GM13976 (cell line): ENCODE measurements at regions not wholly inside any gene's neighbourhood (a gene's known extent, or its start where the extent isn't known, plus 50 kb on each side); places are given as distances from the start of the nearest gene placed in this dataset.

Experiments
- DNase-seq: peaks from one replicate; pipeline ENCODE4 v3.0.0; 2012; ENCODE audit warnings: low spot score
- CTCF ChIP-seq: IDR thresholded peaks from 2 replicates; pipeline ENCODE4 v1.5.1; 2012; ENCODE audit warnings: borderline replicate concordance, mild to moderate bottlenecking; ENCODE audit not compliant: insufficient read depth; ENCODE audit errors: extremely low read depth, missing control alignments, control extremely low read depth
- in situ Hi-C: fragments of 300-500 bp; cut with MboI; formaldehyde crosslinking; loops from one replicate; pipeline ENCODE4 v1.12.0; 2022; ENCODE audit warnings: low sequenced_read_pairs, mixed read lengths, inconsistent platforms; ENCODE audit not compliant: unreplicated experiment

DNA sequence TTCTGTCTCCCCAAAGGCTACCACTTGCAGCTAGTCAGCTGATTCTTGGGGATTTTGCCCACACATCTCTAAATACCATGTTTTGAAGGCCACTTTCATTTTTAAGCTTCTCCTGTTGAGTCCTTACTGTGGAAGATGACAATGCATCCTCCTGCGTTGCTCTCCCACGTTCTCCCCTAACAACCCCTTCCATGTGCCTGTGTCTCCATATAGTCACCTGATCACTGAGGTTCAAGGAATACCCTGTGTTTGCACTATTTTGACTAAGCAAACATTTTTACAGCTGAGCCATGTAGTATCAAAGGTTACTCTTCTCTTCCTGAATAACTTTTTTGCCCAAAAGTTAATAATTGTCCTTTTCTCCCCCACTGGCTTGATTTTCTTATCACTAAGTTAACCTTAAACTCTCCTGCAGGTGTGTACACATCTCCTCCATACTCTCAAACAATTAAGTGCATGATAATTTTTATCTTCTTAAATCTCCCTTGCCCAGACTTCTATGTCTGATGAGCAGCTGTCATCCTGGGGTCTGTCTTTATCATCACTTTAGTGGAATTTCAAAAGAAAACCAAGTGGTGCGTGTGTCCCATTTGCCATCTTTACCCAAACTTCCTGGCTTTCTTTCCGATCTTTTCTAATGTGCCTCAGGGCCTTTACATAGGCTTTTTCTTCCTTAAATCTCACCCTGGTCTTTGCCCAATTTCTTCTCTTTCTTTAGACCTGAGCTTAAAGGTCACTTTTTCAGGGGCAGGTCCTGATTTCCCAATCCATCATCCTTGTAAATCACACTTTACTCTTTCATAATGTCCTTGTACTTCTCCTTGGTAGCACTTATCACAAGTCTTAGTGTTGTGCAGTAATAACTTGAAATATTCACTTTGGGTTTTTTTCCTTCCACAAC, 85.2 kb upstream of the SPATS2L start:
- no peak for TF ChIP-seq CTCF
- in situ Hi-C loops, result no loop called here
- no peak for DNase-seq

DNA sequence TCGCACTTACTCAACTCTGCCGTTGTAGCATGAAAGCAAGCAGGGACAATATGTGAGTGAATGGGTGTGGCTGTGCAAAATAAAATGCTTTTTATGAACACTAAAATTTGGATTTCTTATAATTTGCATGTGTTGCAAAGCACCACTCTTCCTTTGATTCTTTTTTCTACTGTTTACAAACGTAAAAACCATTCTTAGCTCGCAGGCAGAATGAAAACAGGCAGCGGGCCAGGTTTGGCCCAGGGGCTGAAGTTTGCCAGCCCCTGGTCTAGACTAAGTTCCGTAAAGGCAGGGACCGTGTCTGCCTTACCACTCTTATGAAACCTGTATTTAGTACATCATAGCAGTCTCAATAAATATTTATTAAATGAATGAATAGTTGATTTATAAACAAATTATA, 83.7 kb upstream of the SPATS2L start:
- no peak for DNase-seq
- in situ Hi-C loops, result no loop called here
- TF ChIP-seq CTCF, result no peak

GRCh38 chr2:200223205-200223784, 83.2 kb upstream of the SPATS2L start:
- DNase-seq, result no peak
- TF ChIP-seq CTCF, result no peak
- in situ Hi-C loops, result no loop called here

DNA sequence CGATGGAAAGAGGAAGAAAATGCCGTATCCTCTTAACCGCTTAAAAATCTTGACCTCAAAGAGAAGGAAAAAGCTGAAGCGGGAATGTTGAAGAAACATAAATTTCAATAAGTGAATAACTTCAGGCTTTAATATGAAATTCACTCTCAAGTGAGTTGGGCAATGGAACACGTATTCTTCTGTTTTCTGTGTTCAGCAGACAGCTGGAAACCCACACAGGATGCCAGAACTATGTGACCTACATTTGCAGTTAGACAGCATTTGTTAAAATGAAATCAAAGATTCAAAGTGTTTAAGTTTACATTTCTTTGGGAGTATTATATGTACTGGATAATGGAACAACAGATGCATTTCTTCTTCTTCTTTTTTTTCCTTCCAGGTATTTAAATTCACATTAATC, 80.5 kb upstream of the SPATS2L start:
- DNase-seq, result no peak
- in situ Hi-C loops, result no loop called here
- TF ChIP-seq CTCF, result no peak

- in situ Hi-C loops, result no loop called here
- TF ChIP-seq CTCF, result no peak
- no peak for DNase-seq
Observed at GRCh38 chr2:200226451-200227426, 79.8 kb upstream of the SPATS2L start.

DNA sequence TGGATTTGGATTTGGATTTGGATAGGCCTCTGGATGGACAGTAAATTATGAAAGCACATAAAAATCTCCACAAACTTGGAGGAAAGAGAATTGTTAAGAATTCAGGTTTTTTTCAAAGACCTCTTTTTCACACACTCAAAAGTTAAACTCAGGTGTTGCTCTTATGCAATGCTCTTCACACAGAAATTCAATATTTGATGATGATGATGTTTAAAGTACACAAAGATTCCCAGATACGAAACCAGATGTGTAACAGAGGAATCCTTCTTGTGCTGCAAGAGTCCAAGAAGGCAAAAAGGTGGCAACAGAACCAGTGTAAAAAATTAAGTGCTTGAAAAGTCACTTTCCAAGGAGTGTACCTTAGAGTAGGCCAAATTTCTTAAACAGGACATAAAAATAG, 75.8 kb upstream of the SPATS2L start:
- in situ Hi-C loops, result no loop called here
- no peak for TF ChIP-seq CTCF
- no peak for DNase-seq
